Activated CD4-positive, alpha-beta T cell treated with anti-CD3 and anti-CD28 coated beads for 24 hours (primary cell): ENCODE measurements at regions not wholly inside any gene's neighbourhood (a gene's known extent, or its start where the extent isn't known, plus 50 kb on each side); places are given as distances from the start of the nearest gene placed in this dataset.
A peak's percentile ranks its signal among the peaks of the same experiment; 100 is the strongest.

Source experiments
- DNase-seq, 2 donors: peaks; one replicate each; pipeline ENCODE4 v3.0.0-alpha.2; 2020; ENCODE audit warnings: low read depth in 2 of 2

GRCh38 chr2:64196963-64197362 is 52.7 kb upstream of the PELI1 start:
- no peak for DNase-seq

DNA sequence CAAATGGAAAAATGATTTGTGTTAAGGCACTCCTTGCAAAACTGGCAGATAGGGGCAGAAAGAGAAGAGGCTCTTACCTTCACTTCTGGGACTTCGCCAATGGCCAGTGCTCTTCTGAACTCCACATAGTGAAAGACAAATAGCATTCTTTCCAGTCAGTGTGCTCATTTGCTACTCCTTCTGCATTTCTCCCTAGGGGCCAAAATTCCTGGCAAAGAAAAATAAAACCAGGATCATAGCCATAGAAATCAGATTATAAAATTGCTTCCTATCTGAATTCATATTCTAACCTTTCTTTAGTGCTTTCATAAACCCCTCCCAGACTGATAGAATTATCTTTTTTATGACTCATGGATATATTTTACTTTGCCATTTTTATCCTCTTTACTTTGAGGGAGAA is 56.9 kb upstream of the PELI1 start:
- DNase-seq = no peak

DNA sequence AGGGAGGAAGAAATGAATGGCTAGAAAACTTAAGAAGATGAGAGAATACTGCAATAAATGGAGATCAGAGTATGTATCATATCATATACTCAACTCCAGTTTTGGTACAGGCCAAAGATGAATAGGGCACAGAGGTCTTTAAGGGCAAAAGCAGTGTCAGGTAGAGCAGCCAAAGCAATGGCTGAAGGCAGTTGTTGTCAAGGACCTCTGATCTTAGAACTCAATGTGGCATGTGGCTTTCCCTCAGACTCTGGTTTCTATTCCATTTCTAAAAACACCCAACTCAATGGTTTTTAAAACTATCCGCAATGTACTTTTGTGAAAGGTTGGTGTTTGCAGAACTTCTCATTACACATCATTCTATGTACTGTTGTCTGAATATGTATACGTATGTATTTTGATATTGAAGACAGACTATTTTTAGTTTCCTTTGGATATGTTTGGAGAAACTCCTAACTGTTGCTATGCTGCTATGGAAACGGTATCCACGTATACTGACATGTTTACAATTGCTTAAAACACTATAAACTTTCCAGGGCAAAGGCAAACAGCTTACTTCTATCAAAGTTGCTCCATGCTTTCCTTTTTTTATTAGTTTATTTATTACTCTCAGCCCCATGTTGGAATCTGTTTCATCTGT is 58.1 kb upstream of the PELI1 start:
- DNase-seq = no peak

DNA sequence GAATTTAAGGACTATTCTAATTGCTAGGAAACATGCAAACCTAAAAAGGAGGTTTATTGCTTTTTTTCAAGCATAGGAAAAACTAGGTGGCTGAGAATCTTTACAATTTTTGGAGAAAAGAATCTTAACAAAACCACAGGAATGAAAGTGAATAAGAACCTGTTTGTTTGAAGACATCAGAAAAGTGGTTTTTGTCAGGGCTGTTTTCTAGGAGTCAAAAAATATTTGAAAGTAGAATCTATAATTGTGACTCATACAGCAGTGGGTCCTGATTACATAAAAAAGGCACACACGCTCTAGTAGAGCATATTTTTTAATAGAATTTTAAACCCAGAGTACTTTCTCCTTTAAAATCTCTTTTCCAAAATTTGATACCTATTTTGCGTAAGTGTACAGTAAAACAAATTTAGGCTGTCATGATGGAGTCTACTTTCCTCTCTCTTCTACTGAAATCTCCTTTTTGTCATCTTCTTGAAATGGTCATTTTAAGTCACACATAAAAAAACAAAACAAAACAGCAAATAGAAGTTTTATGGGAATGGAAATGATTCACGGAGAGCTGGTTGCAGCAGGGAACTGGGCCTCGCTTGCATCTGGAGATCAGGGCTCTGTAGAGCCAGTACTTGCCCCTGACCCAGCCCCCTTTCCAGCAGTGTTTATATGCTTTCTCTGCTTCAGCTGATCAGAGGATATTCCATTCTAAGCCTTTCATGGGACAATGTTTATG is 59.1 kb upstream of the PELI1 start:
- DNase-seq = no peak

GRCh38 chr2:64203858-64204632 is 59.8 kb upstream of the PELI1 start:
- DNase-seq = peak in 1 of 2 donors; percentile 22

- DNase-seq = no peak
These were observed 60.5 kb upstream of the PELI1 start for GRCh38 chr2:64204703-64205102.

- no peak for DNase-seq
These were observed 61.2 kb upstream of the PELI1 start for GRCh38 chr2:64205415-64205814.

- DNase-seq = no peak
These were observed 63.4 kb upstream of the PELI1 start for GRCh38 chr2:64207573-64207972.

GRCh38 chr2:64210816-64211215 is 66.6 kb upstream of the PELI1 start:
- no peak for DNase-seq

GRCh38 chr2:64211276-64211921 is 67.2 kb upstream of the PELI1 start:
- no peak for DNase-seq

DNA sequence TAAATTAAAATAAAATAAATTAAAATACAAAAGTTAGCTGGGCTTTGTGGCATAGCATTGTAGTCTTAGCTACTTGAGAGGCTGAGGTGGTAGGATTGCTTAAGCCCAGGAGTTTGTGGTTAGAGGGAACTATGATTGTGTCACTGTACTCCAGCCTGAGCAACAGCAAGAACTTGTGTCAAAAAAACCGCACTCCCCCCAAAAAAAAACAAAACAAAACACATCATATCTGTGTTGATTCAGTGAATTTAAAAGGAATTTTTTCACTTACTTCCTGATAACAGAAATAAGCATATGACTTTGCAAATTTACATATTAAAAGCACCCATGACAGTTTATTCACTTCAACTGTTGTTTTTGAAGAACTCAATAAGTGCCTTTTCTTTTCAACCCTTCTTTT is 68.1 kb upstream of the PELI1 start:
- DNase-seq = no peak

DNA sequence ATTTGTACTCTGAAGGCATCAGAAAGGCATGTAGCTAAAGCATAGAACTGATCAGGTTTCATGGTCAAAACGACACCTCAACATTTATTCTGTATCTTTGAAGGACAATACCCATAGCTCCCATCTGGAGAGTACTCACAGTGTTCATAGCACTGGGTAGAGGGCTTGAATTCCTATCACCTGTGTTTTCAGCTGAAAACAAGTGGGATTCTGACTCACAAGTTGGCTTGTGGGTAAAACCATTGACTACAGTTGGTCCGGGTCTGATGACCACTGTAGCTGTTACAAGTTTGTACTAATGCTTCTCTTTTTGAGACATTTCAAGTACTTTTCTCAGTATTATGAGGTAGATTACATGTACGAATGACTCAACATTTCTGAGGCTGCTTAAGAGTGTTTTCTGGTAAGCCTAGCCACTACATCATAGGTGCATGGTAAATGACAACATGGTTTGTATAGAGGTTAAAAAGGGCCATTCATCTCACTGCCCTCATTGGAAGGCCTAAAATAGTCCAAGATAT is 68.6 kb upstream of the PELI1 start:
- DNase-seq = no peak

DNA sequence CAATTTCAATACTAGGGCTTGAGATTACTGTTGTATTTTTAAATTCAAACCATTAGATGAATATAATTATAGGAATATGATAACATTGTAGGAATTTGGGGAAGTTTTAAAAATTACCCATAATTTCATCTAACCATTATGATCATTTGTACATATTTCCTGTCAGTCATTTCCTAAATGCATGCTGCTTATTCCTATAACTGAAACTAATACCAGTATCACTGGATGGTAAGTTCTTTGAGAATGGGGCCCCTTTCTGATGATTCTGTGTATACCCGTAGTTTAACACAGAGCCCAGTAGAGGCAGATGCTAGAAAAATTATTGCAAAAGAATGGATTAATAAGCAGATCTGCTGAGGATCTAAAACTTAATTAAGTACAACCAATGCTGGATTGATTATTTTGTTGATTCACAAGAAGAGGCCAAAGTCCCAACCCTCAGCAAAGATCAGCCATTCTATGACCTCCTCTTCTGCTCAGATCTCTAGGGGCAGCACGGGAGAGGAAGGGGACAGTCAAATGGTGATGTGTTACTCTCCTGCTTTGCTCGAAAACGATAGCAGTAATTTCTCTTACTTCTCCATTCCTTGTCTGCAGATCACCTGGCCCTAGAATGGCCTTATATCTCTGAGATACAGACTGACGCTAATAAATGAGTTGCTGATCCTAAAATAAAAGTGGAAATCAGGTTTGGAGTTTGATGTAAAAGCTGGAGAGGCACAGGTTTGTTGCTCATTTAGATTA is 69.5 kb upstream of the PELI1 start:
- no peak for DNase-seq

- DNase-seq = no peak
These were observed 70.3 kb upstream of the PELI1 start for GRCh38 chr2:64214281-64215115.

DNA sequence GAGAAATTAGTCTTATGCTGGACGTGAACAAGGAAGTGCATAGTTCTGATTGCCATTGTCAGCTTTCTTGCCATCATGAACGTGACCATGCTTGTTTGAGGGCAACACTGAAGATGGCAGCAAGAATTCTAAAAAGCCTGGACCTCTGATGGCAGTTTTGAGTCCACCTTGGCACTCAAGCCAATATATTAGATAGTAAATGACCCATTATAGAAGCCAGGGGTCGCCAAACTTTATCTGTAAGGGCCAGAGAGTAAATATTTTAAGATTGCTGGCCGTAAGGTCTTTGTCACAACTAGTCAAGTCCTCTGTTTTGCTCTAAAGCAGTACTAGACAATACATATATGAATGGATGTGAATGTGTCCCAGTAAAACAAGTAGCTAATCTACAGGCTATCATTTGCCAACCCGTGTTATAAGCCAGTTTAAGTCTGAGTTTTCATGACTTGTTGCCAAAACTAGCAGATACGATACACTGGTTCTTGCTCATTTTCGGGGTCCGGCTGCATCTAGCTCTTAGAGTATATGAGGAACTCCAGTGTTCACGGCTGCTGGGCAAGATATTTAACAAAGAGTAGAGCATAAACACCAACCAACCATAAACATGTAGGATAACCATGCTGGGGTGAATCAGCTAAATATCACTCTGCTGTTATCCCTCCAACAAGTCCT is 73.1 kb upstream of the PELI1 start:
- DNase-seq = no peak

GRCh38 chr2:64218137-64218802 is 74.0 kb upstream of the PELI1 start:
- no peak for DNase-seq

- DNase-seq = no peak
These were observed 74.9 kb upstream of the PELI1 start for GRCh38 chr2:64219149-64219548.

DNA sequence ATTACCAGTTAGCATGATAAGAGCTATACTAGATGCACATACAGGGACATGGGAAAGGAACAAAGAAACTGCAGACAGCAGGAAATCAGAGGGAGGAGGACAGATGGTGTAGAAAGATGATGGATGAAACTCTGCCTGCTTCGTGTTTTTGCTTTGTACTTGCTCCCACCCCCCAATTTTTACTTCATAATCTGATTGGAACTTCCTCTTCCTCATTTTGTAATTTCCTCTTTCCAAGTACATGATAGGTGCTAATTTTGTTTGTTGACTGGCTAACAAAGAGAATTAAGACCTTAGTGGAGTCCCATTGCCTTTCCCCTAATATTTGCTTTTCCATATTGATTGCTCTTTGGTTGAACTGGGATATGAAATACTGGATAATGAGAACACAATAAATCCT is 76.0 kb upstream of the PELI1 start:
- DNase-seq = no peak

- DNase-seq = no peak
These were observed 76.8 kb upstream of the PELI1 start for GRCh38 chr2:64220894-64221617.
